Erythroblast (primary cell): ENCODE measurements at regions not wholly inside any gene's neighbourhood (a gene's known extent, or its start where the extent isn't known, plus 50 kb on each side); places are given as distances from the start of the nearest gene placed in this dataset.

ENCODE experiments used
- GATA1 ChIP-seq: IDR thresholded peaks from 2 replicates; pipeline ENCODE4 v1.6.1; 2011; ENCODE audit warnings: low read depth, mild to moderate bottlenecking, control low read depth, low read length, moderate library complexity
- POLR2A ChIP-seq: IDR thresholded peaks from 2 replicates; pipeline ENCODE4 v1.6.1; 2011; ENCODE audit warnings: mild to moderate bottlenecking, low read length

DNA sequence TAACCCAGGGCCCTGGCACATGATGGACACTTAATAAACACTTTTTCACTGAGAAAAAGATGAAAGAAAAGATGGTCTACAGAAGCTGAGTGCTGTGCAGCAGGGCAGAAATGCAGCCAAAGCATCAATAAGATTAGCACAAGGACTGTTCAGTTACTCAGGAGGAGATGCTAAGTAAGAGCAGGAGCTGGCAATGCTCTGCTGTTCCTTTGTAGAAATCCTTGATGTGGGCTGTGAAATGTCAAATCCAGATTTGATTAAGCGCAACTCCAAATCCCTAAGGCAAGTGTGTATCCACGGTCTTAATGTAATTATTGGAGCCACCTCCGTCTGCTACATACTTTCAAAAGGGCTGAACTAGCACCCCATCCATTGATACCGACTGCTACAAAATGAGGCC is 151.8 kb upstream of the BTG1 start:
- no peak for TF ChIP-seq POLR2A
- no peak for TF ChIP-seq GATA1
